ENCODE measurements at regions not wholly inside any gene's neighbourhood (a gene's known extent, or its start where the extent isn't known, plus 50 kb on each side); places are given as distances from the start of the nearest gene placed in this dataset.
"Not testable (repeated sequence)": the region's sequence is repeated elsewhere in the genome, so short reads cannot be mapped to it uniquely, and the experiment has no call there.

DNA sequence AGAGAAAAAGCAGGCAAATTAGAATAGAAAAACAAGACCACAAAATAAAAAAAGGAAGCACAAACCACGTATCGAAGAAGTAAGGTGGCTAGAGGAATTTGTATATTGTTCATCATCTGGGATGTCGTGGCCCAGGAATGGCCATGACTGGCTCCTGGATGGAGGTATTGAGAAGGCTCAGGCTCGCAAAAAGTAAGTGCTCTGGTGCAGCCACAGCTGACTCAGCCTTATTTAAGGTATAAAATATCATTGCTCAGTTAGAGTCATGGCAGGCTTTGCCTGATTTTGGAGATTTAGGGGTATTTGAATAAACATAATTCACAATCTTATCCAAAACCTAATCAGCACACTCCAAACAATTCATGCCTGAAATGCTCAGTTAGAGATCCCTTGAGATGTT lies 78.4 kb upstream of the FANCL start (continued):
- no peak for TF ChIP-seq CBX8 (IDR thresholded peaks at IDR 0.05; ENCODE audit: borderline replicate concordance, low read depth, low read length)
- no peak for TF ChIP-seq MAFK (IDR thresholded peaks at IDR 0.05; ENCODE audit: low read depth, low read length)

DNA sequence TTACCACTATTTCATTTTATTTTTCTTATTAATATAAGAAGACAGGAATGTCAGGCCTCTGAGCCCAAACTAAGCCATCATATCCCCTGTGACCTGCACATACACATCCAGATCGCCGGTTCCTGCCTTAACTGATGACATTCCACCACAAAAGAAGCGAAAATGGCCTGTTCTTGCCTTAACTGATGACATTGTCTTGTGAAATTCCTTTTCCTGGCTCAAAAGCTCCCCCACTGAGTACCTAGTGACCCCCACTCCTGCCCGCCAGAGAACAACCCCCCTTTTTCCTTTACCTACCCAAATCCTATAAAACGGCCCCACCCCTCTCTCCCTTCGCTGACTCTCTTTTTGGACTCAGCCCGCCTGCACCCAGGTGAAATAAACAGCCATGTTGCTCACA lies 77.8 kb upstream of the FANCL start:
- H3K56ac ChIP-seq (replicated peaks; ENCODE audit: insufficient read length, low read depth, low read length); H2BK120ac ChIP-seq (replicated peaks; ENCODE audit: low read depth, low read length); H4K91ac ChIP-seq (replicated peaks; ENCODE audit: insufficient read length, low read length); H3K27me3 ChIP-seq (replicated peaks in 1 of 4; ENCODE audit: control insufficient read depth in 3 of 4, extremely low read depth in 1 of 4, insufficient read depth in 3 of 4, low read length in 3 of 4); H3K79me2 ChIP-seq (ENCODE audit: control insufficient read depth in 1 of 2, insufficient read depth in 2 of 2, low read length in 2 of 2); H2BK12ac ChIP-seq (ENCODE audit: low read depth, low read length); H2AK5ac ChIP-seq (ENCODE audit: low read depth, low read length); H3K4me1 ChIP-seq (replicated peaks in 1 of 4; ENCODE audit: control insufficient read depth in 3 of 4, insufficient read depth in 4 of 4, low read length in 3 of 4); H3K18ac ChIP-seq (ENCODE audit: extremely low read depth, low read length); H3K23ac ChIP-seq (ENCODE audit: insufficient read length); FAIRE-seq; H3K79me1 ChIP-seq (ENCODE audit: low read depth, low read length); H3K23me2 ChIP-seq (ENCODE audit: low read depth, low read length); H4K5ac ChIP-seq (ENCODE audit: insufficient read length, low read depth, low read length); H3K9me3 ChIP-seq (ENCODE audit: insufficient read depth in 2 of 2, low read depth in 1 of 2, low read length in 1 of 2); H2BK20ac ChIP-seq (ENCODE audit: low read length); H3K9ac ChIP-seq (replicated peaks in 1 of 4; ENCODE audit: extremely low read depth in 1 of 4, low read depth in 3 of 4, low read length in 3 of 4); POLR2A ChIA-PET (ENCODE audit: partially characterized antibody); H3K27ac ChIP-seq (ENCODE audit: low read depth, low read length); H2AFZ ChIP-seq (ENCODE audit: low read length); H4K20me1 ChIP-seq (replicated peaks in 1 of 2; ENCODE audit: control insufficient read depth in 1 of 2, insufficient read depth in 2 of 2, low read length in 2 of 2); H3K36me3 ChIP-seq (ENCODE audit: control insufficient read depth in 2 of 4, insufficient read depth in 4 of 4, low read length in 3 of 4); H4K8ac ChIP-seq (ENCODE audit: extremely low read depth, insufficient read depth, low read length); H2BK5ac ChIP-seq (ENCODE audit: low read depth, low read length); DNase-seq (ENCODE audit: low read depth in 1 of 2, low spot score in 2 of 2); H3K14ac ChIP-seq (ENCODE audit: insufficient read length); CTCF ChIA-PET (ENCODE audit: partially characterized antibody); H3K4ac ChIP-seq (replicated peaks; ENCODE audit: insufficient read length, low read depth, low read length); H3K4me3 ChIP-seq (ENCODE audit: extremely low read depth in 1 of 4, insufficient read depth in 2 of 4, low read depth in 3 of 4, low read length in 4 of 4); H2BK15ac ChIP-seq (ENCODE audit: low read length): not testable (repeated sequence)
- H3K4me2 ChIP-seq (ENCODE audit: insufficient read depth in 1 of 2, low read depth in 2 of 2, low read length in 2 of 2) = peak overlapping the region in 1 of 2 experiments; percentile 28; a peak in 1 of 4 replicates
- WGBS, 2 experiments (ENCODE audit: extremely low coverage in 1 of 2, insufficient coverage in 1 of 2, insufficient read length in 1 of 2, insufficient replicate concordance in 2 of 2, low coverage in 1 of 2, low lambda C conversion rate in 2 of 2, missing lambda C conversion rate in 1 of 2) = 35% methylated on average over 7 of the region's 7 CpGs; no CpG with 5 or more reads in 1 of the 2 experiments
